Right cardiac atrium (tissue), 5 donors: ENCODE measurements at regions not wholly inside any gene's neighbourhood (a gene's known extent, or its start where the extent isn't known, plus 50 kb on each side); places are given as distances from the start of the nearest gene placed in this dataset.

ENCODE experiments used
- ATAC-seq, 2 donors: fragments of 200-7000 bp; cut with Tn5 transposase; one replicate each; pipeline versions ENCODE4 v1.8.0 to v1.9.1; 2020; ENCODE audit warnings: moderate library complexity in 2 of 2, mild to moderate bottlenecking in 1 of 2
- DNase-seq, 3 donors: peaks; one replicate each; pipeline ENCODE4 v3.0.0-alpha.2; 2020
- H3K27ac ChIP-seq: one replicate; pipeline ENCODE4 v1.5.1; 2013; ENCODE audit warnings: mild to moderate bottlenecking, low read length, control low read depth, moderate library complexity
- H3K27me3 ChIP-seq: one replicate; pipeline ENCODE4 v1.6.1; 2013; ENCODE audit not compliant: control insufficient read depth, insufficient read depth
- H3K4me1 ChIP-seq: one replicate; pipeline ENCODE4 v1.6.1; 2013; ENCODE audit warnings: low read length; ENCODE audit not compliant: control insufficient read depth, insufficient read depth
- H3K4me3 ChIP-seq: one replicate; pipeline ENCODE4 v1.5.1; 2013; ENCODE audit warnings: low read length, control low read depth
- H3K9me3 ChIP-seq: one replicate; pipeline ENCODE4 v1.6.1; 2013; ENCODE audit warnings: low read length; ENCODE audit not compliant: control insufficient read depth
- WGBS: extraction: QIAGEN DNeasy Blood & Tissue Kit; methylation state at CpG from one replicate; pipeline ENCODE4 v1.1.7; 2013; 5-methylcytosine and 5-hydroxymethylcytosine counted together
- intact Hi-C, 4 donors: fragments of 100-400 bp; cut with DNase I; formaldehyde crosslinking; loops; one replicate each; pipeline versions ENCODE4 v1.11.0 to v1.14.0; 2022 to 2023
- donor health status: healthy with polysubstance abuse.
- donor health status: DM: no; HTN: yes; CAD: no.
- donor health status: DM: no; HTN: no; CAD: no.
- donor health status: DM: no; HTN: yes; CAD: no; lungs with severe emphysema.
- donor health status: DM: yes; HTN: yes; CAD: no.

GRCh38 chr2:76642129-76642528, 880.0 kb downstream of the LRRTM4 start:
- intact Hi-C loops: no loop called here
- Histone ChIP-seq H3K9me3 (no peaks in the 10 kb centered on the region), H3K27me3 (no peaks in the 10 kb centered on the region), H3K4me1 (no peaks in the 10 kb centered on the region), H3K4me3 (no peak overlapping the region), H3K27ac (no peak overlapping the region)
- WGBS: 4% methylated on average over 2 of the region's 2 CpGs
- ATAC-seq (no peak), DNase-seq (no peak)

- no peak overlapping the region for H3K27ac ChIP-seq
- WGBS: 69% methylated on average over 3 of the region's 3 CpGs
- no peaks in the 10 kb centered on the region for H3K4me1 ChIP-seq
- no peak overlapping the region for H3K4me3 ChIP-seq
- H3K27me3 ChIP-seq: no peaks in the 10 kb centered on the region
- intact Hi-C loops: no loop called here
- DNase-seq (no peak), ATAC-seq (no peak)
- H3K9me3 ChIP-seq: no peaks in the 10 kb centered on the region
These were observed 880.7 kb downstream of the LRRTM4 start for GRCh38 chr2:76641506-76641905.

- no peaks in the 10 kb centered on the region for H3K27me3 ChIP-seq
- no peaks in the 10 kb centered on the region for H3K9me3 ChIP-seq
- 55% methylated on average over 1 of the region's 1 CpG for WGBS
- H3K4me3 ChIP-seq: no peak overlapping the region
- H3K27ac ChIP-seq: no peak overlapping the region
- ATAC-seq: no peak
- intact Hi-C loops: no loop called here
- H3K4me1 ChIP-seq: no peaks in the 10 kb centered on the region
- no peak for DNase-seq
These were observed 881.3 kb downstream of the LRRTM4 start for GRCh38 chr2:76640905-76641304.

- DNase-seq: no peak
- ATAC-seq: no peak
- WGBS: 66% methylated on average over 5 of the region's 5 CpGs
- Histone ChIP-seq H3K4me3 (no peak overlapping the region), H3K9me3 (no peaks in the 10 kb centered on the region), H3K27me3 (no peaks in the 10 kb centered on the region), H3K27ac (no peak overlapping the region), H3K4me1 (no peaks in the 10 kb centered on the region)
- intact Hi-C loops: no loop called here
These were observed 883.0 kb downstream of the LRRTM4 start for GRCh38 chr2:76639171-76639680.

GRCh38 chr2:76633276-76633921, 888.8 kb downstream of the LRRTM4 start:
- ATAC-seq: no peak
- no peaks in the 10 kb centered on the region for H3K27me3 ChIP-seq

GRCh38 chr2:76625101-76625500, 897.1 kb downstream of the LRRTM4 start:
- ATAC-seq (peak in 1 of 2 donors; percentile 11), DNase-seq (no peak)
- WGBS: 71% methylated on average over 3 of the region's 3 CpGs
- H3K9me3 ChIP-seq: no peaks in the 10 kb centered on the region
- H3K27me3 ChIP-seq: no peaks in the 10 kb centered on the region
- no peak overlapping the region for H3K4me3 ChIP-seq
- intact Hi-C loops: no loop called here
- H3K4me1 ChIP-seq: no peaks in the 10 kb centered on the region
- H3K27ac ChIP-seq: no peak overlapping the region

More at GRCh38 chr2:76633276-76633921, 888.8 kb downstream of the LRRTM4 start:
- DNase-seq: no peak
- Histone ChIP-seq H3K4me1 (no peaks in the 10 kb centered on the region), H3K4me3 (no peak overlapping the region), H3K27ac (no peak overlapping the region), H3K9me3 (no peaks in the 10 kb centered on the region)
- WGBS: 81% methylated on average over 3 of the region's 3 CpGs
- intact Hi-C loops: no loop called here

- Histone ChIP-seq H3K9me3 (no peaks in the 10 kb centered on the region), H3K27ac (no peak overlapping the region), H3K4me3 (no peak overlapping the region), H3K4me1 (no peaks in the 10 kb centered on the region), H3K27me3 (no peaks in the 10 kb centered on the region)
- ATAC-seq (no peak), DNase-seq (no peak)
- intact Hi-C loops: no loop called here
These were observed 902.6 kb upstream of the GCFC2 start for GRCh38 chr2:76613330-76613729.

- H3K9me3 ChIP-seq: no peaks in the 10 kb centered on the region
- intact Hi-C loops: no loop called here
- H3K4me1 ChIP-seq: no peaks in the 10 kb centered on the region
- no peak overlapping the region for H3K27ac ChIP-seq
- H3K27me3 ChIP-seq: no peaks in the 10 kb centered on the region
- no peak overlapping the region for H3K4me3 ChIP-seq
- ATAC-seq (no peak), DNase-seq (no peak)
- 60% methylated on average over 2 of the region's 2 CpGs for WGBS
These were observed 902.0 kb upstream of the GCFC2 start for GRCh38 chr2:76612764-76613163.

GRCh38 chr2:76610451-76610850, 899.7 kb upstream of the GCFC2 start:
- H3K27ac ChIP-seq: no peak overlapping the region
- H3K4me1 ChIP-seq: no peaks in the 10 kb centered on the region
- no peak overlapping the region for H3K4me3 ChIP-seq
- DNase-seq (no peak), ATAC-seq (no peak)
- no peaks in the 10 kb centered on the region for H3K9me3 ChIP-seq
- intact Hi-C loops: no loop called here
- 76% methylated on average over 3 of the region's 3 CpGs for WGBS
- H3K27me3 ChIP-seq: no peaks in the 10 kb centered on the region

GRCh38 chr2:76599732-76600368, 889.1 kb upstream of the GCFC2 start:
- no peaks in the 10 kb centered on the region for H3K4me1 ChIP-seq
- intact Hi-C loops: loop anchor here in 1 of 4 donors (10.0 kb wide), 2 partner anchors 405 to 815 kb away; no protein-coding TSS in a partner anchor
- H3K27me3 ChIP-seq: no peaks in the 10 kb centered on the region
- H3K27ac ChIP-seq: no peak overlapping the region
- no peaks in the 10 kb centered on the region for H3K9me3 ChIP-seq
- 15% methylated on average over 4 of the region's 4 CpGs for WGBS
- peak; percentile 51 to 64 for ATAC-seq
- DNase-seq: peak in 2 of 3 donors; percentile 26 to 60
- H3K4me3 ChIP-seq: no peak overlapping the region

GRCh38 chr2:76584474-76584873, 873.8 kb upstream of the GCFC2 start:
- H3K27ac ChIP-seq: no peak overlapping the region
- no peaks in the 10 kb centered on the region for H3K27me3 ChIP-seq
- 72% methylated on average over 3 of the region's 3 CpGs for WGBS
- ATAC-seq (no peak), DNase-seq (no peak)
- H3K4me3 ChIP-seq: no peak overlapping the region
- intact Hi-C loops: no loop called here
- no peaks in the 10 kb centered on the region for H3K9me3 ChIP-seq
- H3K4me1 ChIP-seq: no peaks in the 10 kb centered on the region
